Hepatocyte (in vitro differentiated cells): ENCODE measurements at regions not wholly inside any gene's neighbourhood (a gene's known extent, or its start where the extent isn't known, plus 50 kb on each side); places are given as distances from the start of the nearest gene placed in this dataset.

ENCODE experiments used
- DNase-seq: peaks from one replicate; pipeline ENCODE4 v3.0.0-alpha.2; 2016; ENCODE audit warnings: low spot score
- H2AFZ ChIP-seq: fragments of 200-600 bp; sonication (generic); 2 replicates; pipeline ENCODE4 v1.6.0; 2016; ENCODE audit warnings: antibody characterized with exemption, mild to moderate bottlenecking
- H3K27ac ChIP-seq: fragments of 200-600 bp; sonication (generic); 2 replicates; pipeline ENCODE4 v1.5.1; 2016; ENCODE audit warnings: mild to moderate bottlenecking
- H3K27me3 ChIP-seq: fragments of 200-600 bp; sonication (generic); 2 replicates; pipeline ENCODE4 v1.6.1; 2016
- H3K36me3 ChIP-seq: fragments of 200-600 bp; sonication (generic); replicated peaks from 2 replicates; pipeline ENCODE4 v1.5.1; 2016; ENCODE audit warnings: low read depth; ENCODE audit not compliant: insufficient read depth
- H3K4me1 ChIP-seq: fragments of 200-600 bp; sonication (generic); 2 replicates; pipeline ENCODE4 v1.5.1; 2016; ENCODE audit warnings: mild to moderate bottlenecking, moderate library complexity; ENCODE audit not compliant: insufficient read depth
- H3K4me2 ChIP-seq: fragments of 200-600 bp; sonication (generic); 2 replicates; pipeline ENCODE4 v1.6.0; 2016
- H3K4me3 ChIP-seq: fragments of 200-600 bp; sonication (generic); 2 replicates; pipeline ENCODE4 v1.5.1; 2016; ENCODE audit warnings: mild to moderate bottlenecking
- H3K79me2 ChIP-seq: fragments of 200-600 bp; sonication (generic); 2 replicates; pipeline ENCODE4 v1.6.0; 2017; ENCODE audit warnings: mild to moderate bottlenecking
- H3K9me2 ChIP-seq: fragments of 200-600 bp; sonication (generic); replicated peaks from 2 replicates; pipeline ENCODE4 v1.6.0; 2017; ENCODE audit warnings: mild to moderate bottlenecking; ENCODE audit not compliant: insufficient read depth
- H3K9me3 ChIP-seq: fragments of 200-600 bp; sonication (generic); 2 replicates; pipeline ENCODE4 v1.5.1; 2016; ENCODE audit warnings: low read depth, mild to moderate bottlenecking
- H4K20me1 ChIP-seq: fragments of 200-600 bp; sonication (generic); 2 replicates; pipeline ENCODE4 v1.6.0; 2016; ENCODE audit warnings: mild to moderate bottlenecking; ENCODE audit not compliant: insufficient read depth, poor library complexity, severe bottlenecking
- CTCF ChIP-seq: fragments of 200-600 bp; sonication (generic); IDR thresholded peaks from 2 replicates; pipeline ENCODE4 v1.5.1; 2016; ENCODE audit warnings: antibody characterized with exemption, mild to moderate bottlenecking; ENCODE audit not compliant: poor library complexity
- EZH2 ChIP-seq: fragments of 200-600 bp; sonication (generic); IDR thresholded peaks from 2 replicates; pipeline ENCODE4 v1.6.1; 2016; ENCODE audit warnings: antibody characterized with exemption, mild to moderate bottlenecking, borderline replicate concordance
- EZH2phosphoT487 ChIP-seq: fragments of 200-600 bp; sonication (generic); IDR thresholded peaks from one replicate; pipeline ENCODE4 v1.6.1; 2018; ENCODE audit warnings: antibody characterized with exemption, mild to moderate bottlenecking, low read depth, moderate library complexity; ENCODE audit not compliant: unreplicated experiment, severe bottlenecking
- WGBS: methylation state at CpG from one replicate; pipeline ENCODE4 v1.1.6; 2016; ENCODE audit warnings: low lambda C conversion rate; ENCODE audit errors: missing lambda C conversion rate; 5-methylcytosine and 5-hydroxymethylcytosine counted together

GRCh38 chr10:29141761-29142160, 147.1 kb upstream of the LYZL1 start:
- H3K9me2 ChIP-seq, result no peaks in the 10 kb centered on the region
- H2AFZ ChIP-seq, result no peak overlapping the region
- no peaks in the 10 kb centered on the region for H4K20me1 ChIP-seq
- no peaks in the 10 kb centered on the region for H3K36me3 ChIP-seq
- no peaks in the 10 kb centered on the region for H3K27me3 ChIP-seq
- no peaks in the 10 kb centered on the region for H3K9me3 ChIP-seq
- no peak for DNase-seq
- TF ChIP-seq EZH2phosphoT487 (no peak), EZH2 (no peak), CTCF (no peak)
- no peak overlapping the region for H3K4me2 ChIP-seq
- no peak overlapping the region for H3K27ac ChIP-seq
- H3K79me2 ChIP-seq, result no peaks in the 10 kb centered on the region
- H3K4me3 ChIP-seq, result no peak overlapping the region
- no peaks in the 10 kb centered on the region for H3K4me1 ChIP-seq

- Histone ChIP-seq H3K36me3 (no peaks in the 10 kb centered on the region), H3K27me3 (no peaks in the 10 kb centered on the region), H3K4me3 (no peak overlapping the region), H2AFZ (peak overlapping the region; percentile 46), H3K4me1 (no peaks in the 10 kb centered on the region), H3K27ac (no peak overlapping the region), H3K79me2 (no peaks in the 10 kb centered on the region), H3K4me2 (peak overlapping the region; percentile 68), H3K9me2 (no peaks in the 10 kb centered on the region), H4K20me1 (no peaks in the 10 kb centered on the region), H3K9me3 (no peaks in the 10 kb centered on the region)
- TF ChIP-seq EZH2phosphoT487, result no peak
- peak; percentile 7 for TF ChIP-seq CTCF
- peak; percentile 29 for DNase-seq
- 50% methylated on average over 29 of the region's 29 CpGs for WGBS
Measured at GRCh38 chr10:29142516-29143314, 146.2 kb upstream of the LYZL1 start.

GRCh38 chr10:29144126-29144525, 144.7 kb upstream of the LYZL1 start:
- H3K27me3 ChIP-seq, result no peaks in the 10 kb centered on the region
- TF ChIP-seq CTCF, result no peak
- H3K9me2 ChIP-seq, result no peaks in the 10 kb centered on the region
- H3K36me3 ChIP-seq, result no peaks in the 10 kb centered on the region
- H3K27ac ChIP-seq, result no peak overlapping the region
- no peaks in the 10 kb centered on the region for H3K4me1 ChIP-seq
- H3K9me3 ChIP-seq, result no peaks in the 10 kb centered on the region
- 69% methylated on average over 2 of the region's 2 CpGs for WGBS
- no peaks in the 10 kb centered on the region for H3K79me2 ChIP-seq
- no peak for DNase-seq
- H2AFZ ChIP-seq, result no peak overlapping the region
- no peak overlapping the region for H3K4me3 ChIP-seq
- H4K20me1 ChIP-seq, result no peaks in the 10 kb centered on the region
- no peak overlapping the region for H3K4me2 ChIP-seq
